Calu3 (cell line): ENCODE measurements at regions not wholly inside any gene's neighbourhood (a gene's known extent, or its start where the extent isn't known, plus 50 kb on each side); places are given as distances from the start of the nearest gene placed in this dataset.

Source experiments
- BruUV-seq: library from RNA; stranded (reverse); fragments of 400-500 nt; replicated peaks from 2 replicates; lab custom pipeline; 2021; lab: Mats Ljungman, UMichigan
- CTCF ChIA-PET: fragments of 300-600 bp; sonication (Branson Sonifier 250); formaldehyde crosslinking; loops from one replicate; lab custom pipeline; 2022; ENCODE audit warnings: antibody characterized with exemption; lab: Charles Lee
- DNase-seq: peaks from one replicate; pipeline ENCODE4 v3.0.0; 2022
- H3K27ac Mint-ChIP-seq: one replicate; pipeline ENCODE4 v1.8.0; 2022; ENCODE audit warnings: mixed read lengths; ENCODE audit not compliant: unreplicated experiment
- H3K27me3 Mint-ChIP-seq: one replicate; pipeline ENCODE4 v1.8.0; 2022; ENCODE audit warnings: mixed read lengths; ENCODE audit not compliant: unreplicated experiment
- H3K36me3 Mint-ChIP-seq: one replicate; pipeline ENCODE4 v1.8.0; 2022; ENCODE audit warnings: mild to moderate bottlenecking, moderate library complexity, mixed read lengths; ENCODE audit not compliant: insufficient read depth, unreplicated experiment
- H3K4me1 Mint-ChIP-seq: one replicate; pipeline ENCODE4 v1.8.0; 2022; ENCODE audit warnings: mild to moderate bottlenecking, low read depth, mixed read lengths; ENCODE audit not compliant: unreplicated experiment
- H3K4me3 Mint-ChIP-seq: one replicate; pipeline ENCODE4 v1.8.0; 2022; ENCODE audit warnings: mild to moderate bottlenecking, low read depth, moderate library complexity, mixed read lengths; ENCODE audit not compliant: unreplicated experiment
- H3K9me3 Mint-ChIP-seq: one replicate; pipeline ENCODE4 v1.8.0; 2022; ENCODE audit warnings: low read depth, mixed read lengths; ENCODE audit not compliant: unreplicated experiment
- CTCF ChIP-seq: fragments of 200-600 bp; IDR thresholded peaks from one replicate; pipeline ENCODE4 v1.8.0; 2022; ENCODE audit warnings: antibody characterized with exemption; ENCODE audit not compliant: unreplicated experiment
- intact Hi-C: fragments of 100-400 bp; cut with micrococcal nuclease; formaldehyde crosslinking; loops from one replicate; pipeline ENCODE4 v1.10.0; 2022; ENCODE audit not compliant: unreplicated experiment

GRCh38 chr4:184879271-184879670 is 53.5 kb upstream of the ACSL1 start:
- Mint-ChIP-seq H3K36me3 (no peaks in the 10 kb centered on the region), H3K9me3 (no peaks in the 10 kb centered on the region), H3K4me3 (no peak overlapping the region), H3K27me3 (no peaks in the 10 kb centered on the region), H3K27ac (no peak overlapping the region), H3K4me1 (no peaks in the 10 kb centered on the region)
- DNase-seq, result no peak
- intact Hi-C loops, result no loop called here
- BruUV-seq, result no TSS peak
- CTCF ChIA-PET, result no interaction called here
- no peak for TF ChIP-seq CTCF

DNA sequence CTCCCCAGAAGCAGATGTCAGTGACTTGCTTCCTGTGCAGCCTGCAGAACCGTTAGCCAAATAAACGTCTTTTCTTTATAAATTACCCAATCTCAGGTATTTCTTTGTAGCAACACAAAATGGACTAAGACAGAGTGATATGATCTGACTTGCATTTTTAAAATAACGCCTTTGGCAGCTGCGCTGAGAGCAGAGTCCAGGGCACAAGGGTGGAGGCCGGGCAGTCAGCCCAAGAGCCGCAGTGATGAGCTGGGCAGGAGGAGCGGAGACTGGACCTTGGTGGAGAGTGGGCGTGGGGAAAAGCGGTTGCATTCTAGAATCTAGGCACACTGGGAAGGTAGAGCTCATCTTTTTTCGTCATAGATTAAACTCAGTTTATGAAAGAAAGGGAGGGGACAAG is 56.5 kb upstream of the ACSL1 start:
- Mint-ChIP-seq H3K4me1 (no peaks in the 10 kb centered on the region), H3K4me3 (no peak overlapping the region), H3K27ac (no peak overlapping the region), H3K36me3 (no peaks in the 10 kb centered on the region), H3K27me3 (no peaks in the 10 kb centered on the region), H3K9me3 (no peaks in the 10 kb centered on the region)
- DNase-seq, result no peak
- CTCF ChIA-PET, result no interaction called here
- no TSS peak for BruUV-seq
- no peak for TF ChIP-seq CTCF
- intact Hi-C loops, result no loop called here

GRCh38 chr4:184883024-184883423 is 57.3 kb upstream of the ACSL1 start:
- Mint-ChIP-seq H3K4me3 (no peak overlapping the region), H3K4me1 (no peaks in the 10 kb centered on the region), H3K9me3 (no peaks in the 10 kb centered on the region), H3K36me3 (no peaks in the 10 kb centered on the region), H3K27me3 (no peaks in the 10 kb centered on the region), H3K27ac (no peak overlapping the region)
- CTCF ChIA-PET, result no interaction called here
- no peak for DNase-seq
- intact Hi-C loops, result no loop called here
- no peak for TF ChIP-seq CTCF
- BruUV-seq, result no TSS peak

GRCh38 chr4:184884883-184885282 is 59.1 kb upstream of the ACSL1 start:
- intact Hi-C loops, result no loop called here
- CTCF ChIA-PET, result no interaction called here
- DNase-seq, result no peak
- no TSS peak for BruUV-seq
- Mint-ChIP-seq H3K4me3 (no peak overlapping the region), H3K4me1 (no peaks in the 10 kb centered on the region), H3K27ac (no peak overlapping the region), H3K9me3 (no peaks in the 10 kb centered on the region), H3K36me3 (no peaks in the 10 kb centered on the region), H3K27me3 (no peaks in the 10 kb centered on the region)
- no peak for TF ChIP-seq CTCF
